ENCODE measurements at regions not wholly inside any gene's neighbourhood (a gene's known extent, or its start where the extent isn't known, plus 50 kb on each side); places are given as distances from the start of the nearest gene placed in this dataset.

DNA sequence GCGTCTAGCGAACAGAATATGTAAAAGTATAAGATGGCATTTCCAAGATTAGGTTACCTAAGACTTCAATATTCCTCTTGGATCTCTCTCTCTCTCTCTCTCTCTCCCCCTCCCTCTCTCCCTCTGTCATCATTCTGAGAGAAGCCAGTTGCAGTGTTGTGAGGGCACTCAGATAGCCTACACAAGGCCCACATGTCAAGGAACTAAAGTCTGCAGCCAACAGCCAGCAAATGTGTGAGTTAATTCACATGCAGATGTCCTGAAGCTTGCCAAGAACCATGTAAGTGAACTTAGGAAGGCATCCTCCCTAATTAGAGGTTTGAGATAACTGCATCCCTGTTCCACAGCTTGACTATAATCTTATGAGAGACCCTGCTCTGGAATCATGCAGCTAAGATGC, 822.9 kb upstream of the PRR20A start:
- WGBS, 2 experiments (ENCODE audit: extremely low coverage in 1 of 2, insufficient coverage in 1 of 2, insufficient read length in 1 of 2, insufficient replicate concordance in 2 of 2, low coverage in 1 of 2, low lambda C conversion rate in 2 of 2, missing lambda C conversion rate in 1 of 2), result 88% methylated on average over 2 of the region's 2 CpGs; no CpG with 5 or more reads in 1 of the 2 experiments
- H3K79me1 ChIP-seq (ENCODE audit: low read depth, low read length), result no peaks in the 10 kb centered on the region
- no peaks in the 10 kb centered on the region for H3K79me2 ChIP-seq (ENCODE audit: control insufficient read depth in 1 of 2, insufficient read depth in 2 of 2, low read length in 2 of 2)
- no peaks in the 10 kb centered on the region for H4K20me1 ChIP-seq (replicated peaks in 1 of 2; ENCODE audit: control insufficient read depth in 1 of 2, insufficient read depth in 2 of 2, low read length in 2 of 2)
- H2AFZ ChIP-seq (ENCODE audit: low read length), result 0 out of 2 replicates have a peak overlapping the region, but pooled peaks have one; percentile 13
- H3K18ac ChIP-seq (ENCODE audit: extremely low read depth, low read length), result no peak overlapping the region
- no peak overlapping the region for H4K91ac ChIP-seq (replicated peaks; ENCODE audit: insufficient read length, low read length)
- H3K23ac ChIP-seq (ENCODE audit: insufficient read length), result no peak overlapping the region
- no peak overlapping the region for H3K4ac ChIP-seq (replicated peaks; ENCODE audit: insufficient read length, low read depth, low read length)
- H3K9me3 ChIP-seq (ENCODE audit: insufficient read depth in 2 of 2, low read depth in 1 of 2, low read length in 1 of 2), result no peaks in the 10 kb centered on the region
- ChIA-PET POLR2A (ENCODE audit: partially characterized antibody) (no interaction called here), CTCF (ENCODE audit: partially characterized antibody) (no interaction called here)
- H3K9ac ChIP-seq (replicated peaks in 1 of 4; ENCODE audit: extremely low read depth in 1 of 4, low read depth in 3 of 4, low read length in 3 of 4), result no peak overlapping the region
- H4K8ac ChIP-seq (ENCODE audit: extremely low read depth, insufficient read depth, low read length), result no peak overlapping the region
- peaks cover 0 to 8% (median 2%) of the 10 kb centered on the region in 4 experiments; a peak in 1 of 7 replicates for H3K4me1 ChIP-seq (replicated peaks in 1 of 4; ENCODE audit: control insufficient read depth in 3 of 4, insufficient read depth in 4 of 4, low read length in 3 of 4)
- no peaks in the 10 kb centered on the region for H3K36me3 ChIP-seq (ENCODE audit: control insufficient read depth in 2 of 4, insufficient read depth in 4 of 4, low read length in 3 of 4)
- peak; percentile 36 for FAIRE-seq
- no peak overlapping the region for H3K14ac ChIP-seq (ENCODE audit: insufficient read length)
- H4K5ac ChIP-seq (ENCODE audit: insufficient read length, low read depth, low read length), result no peak overlapping the region
- no peaks in the 10 kb centered on the region for H3K27me3 ChIP-seq (replicated peaks in 1 of 4; ENCODE audit: control insufficient read depth in 3 of 4, extremely low read depth in 1 of 4, insufficient read depth in 3 of 4, low read length in 3 of 4)
- no peak overlapping the region for H2BK15ac ChIP-seq (ENCODE audit: low read length)
- peak overlapping the region in 1 of 2 experiments; percentile 22; a peak in 1 of 4 replicates for H3K4me2 ChIP-seq (ENCODE audit: insufficient read depth in 1 of 2, low read depth in 2 of 2, low read length in 2 of 2)
- no peak overlapping the region for H3K4me3 ChIP-seq (ENCODE audit: extremely low read depth in 1 of 4, insufficient read depth in 2 of 4, low read depth in 3 of 4, low read length in 4 of 4)
- no peak overlapping the region for H2BK12ac ChIP-seq (ENCODE audit: low read depth, low read length)
- no peak overlapping the region for H2BK5ac ChIP-seq (ENCODE audit: low read depth, low read length)
- H3K23me2 ChIP-seq (ENCODE audit: low read depth, low read length), result no peaks in the 10 kb centered on the region; the same call in 1 of the 2 replicates
- H2AK5ac ChIP-seq (ENCODE audit: low read depth, low read length), result no peak overlapping the region
- no peak overlapping the region for H3K27ac ChIP-seq (ENCODE audit: low read depth, low read length)
- no peak overlapping the region for H3K56ac ChIP-seq (replicated peaks; ENCODE audit: insufficient read length, low read depth, low read length)
- DNase-seq (ENCODE audit: low read depth in 1 of 2, low spot score in 2 of 2), result no peak
- no peak overlapping the region for H2BK120ac ChIP-seq (replicated peaks; ENCODE audit: low read depth, low read length)
- H2BK20ac ChIP-seq (ENCODE audit: low read length), result no peak overlapping the region
- TF ChIP-seq SIX5 (IDR thresholded peaks at IDR 0.05; ENCODE audit: low read depth, low read length) (no peak), CBX8 (IDR thresholded peaks at IDR 0.05; ENCODE audit: borderline replicate concordance, low read depth, low read length) (no peak), SP4 (IDR thresholded peaks at IDR 0.05; ENCODE audit: low read length) (no peak), GTF2F1 (IDR thresholded peaks at IDR 0.05; ENCODE audit: borderline replicate concordance, low read depth, low read length) (no peak), ZNF274 (IDR thresholded peaks at IDR 0.05; ENCODE audit: borderline replicate concordance, extremely low read depth, low read length) (no peak), ASH2L (IDR thresholded peaks at IDR 0.05; ENCODE audit: low read length) (no peak), E2F6 (IDR thresholded peaks at IDR 0.05) (no peak), KDM5A (IDR thresholded peaks at IDR 0.05; ENCODE audit: low read length) (no peak), GABPA (IDR thresholded peaks at IDR 0.05; ENCODE audit: borderline replicate concordance, insufficient read depth, low read length) (no peak), RBBP5 (IDR thresholded peaks at IDR 0.05; ENCODE audit: borderline replicate concordance, low read depth, low read length) (no peak), BACH1 (IDR thresholded peaks at IDR 0.05; ENCODE audit: low read length) (no peak)
- TF ChIP-seq, protein P1, sequence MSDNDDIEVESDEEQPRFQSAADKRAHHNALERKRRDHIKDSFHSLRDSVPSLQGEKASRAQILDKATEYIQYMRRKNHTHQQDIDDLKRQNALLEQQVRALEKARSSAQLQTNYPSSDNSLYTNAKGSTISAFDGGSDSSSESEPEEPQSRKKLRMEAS (IDR thresholded peaks at IDR 0.05), result no peak
- TF ChIP-seq, protein P2, sequence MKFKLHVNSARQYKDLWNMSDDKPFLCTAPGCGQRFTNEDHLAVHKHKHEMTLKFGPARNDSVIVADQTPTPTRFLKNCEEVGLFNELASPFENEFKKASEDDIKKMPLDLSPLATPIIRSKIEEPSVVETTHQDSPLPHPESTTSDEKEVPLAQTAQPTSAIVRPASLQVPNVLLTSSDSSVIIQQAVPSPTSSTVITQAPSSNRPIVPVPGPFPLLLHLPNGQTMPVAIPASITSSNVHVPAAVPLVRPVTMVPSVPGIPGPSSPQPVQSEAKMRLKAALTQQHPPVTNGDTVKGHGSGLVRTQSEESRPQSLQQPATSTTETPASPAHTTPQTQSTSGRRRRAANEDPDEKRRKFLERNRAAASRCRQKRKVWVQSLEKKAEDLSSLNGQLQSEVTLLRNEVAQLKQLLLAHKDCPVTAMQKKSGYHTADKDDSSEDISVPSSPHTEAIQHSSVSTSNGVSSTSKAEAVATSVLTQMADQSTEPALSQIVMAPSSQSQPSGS (IDR thresholded peaks at IDR 0.05; ENCODE audit: low read length), result no peak

Measured in H1 (cell line).